Endothelial cell of umbilical vein (primary cell): ENCODE measurements at regions not wholly inside any gene's neighbourhood (a gene's known extent, or its start where the extent isn't known, plus 50 kb on each side); places are given as distances from the start of the nearest gene placed in this dataset.

Experiments used
- EZH2 ChIP-seq: IDR thresholded peaks from 2 replicates; pipeline ENCODE4 v1.6.1; 2012; ENCODE audit warnings: borderline replicate concordance, low read depth, mild to moderate bottlenecking, moderate library complexity, low read length, inconsistent platforms; ENCODE audit not compliant: severe bottlenecking
- POLR2A ChIP-seq: IDR thresholded peaks from 2 replicates; pipeline ENCODE4 v1.6.1; 2012; ENCODE audit warnings: low read depth, mild to moderate bottlenecking, control low read depth, low read length
- POLR2AphosphoS5 ChIP-seq: IDR thresholded peaks from 2 replicates; pipeline ENCODE4 v1.6.1; 2012; ENCODE audit warnings: low read depth, mild to moderate bottlenecking, control low read depth, low read length, moderate library complexity; ENCODE audit not compliant: insufficient read depth
- TF ChIP-seq, protein P1 (sequence below), 2 donors: IDR thresholded peaks; 1 replicate in 1 of 2; 2 replicates in 1 of 2; pipeline ENCODE4 v1.5.1; 2011; ENCODE audit warnings: low read length in 2 of 2, mild to moderate bottlenecking in 2 of 2, moderate library complexity in 2 of 2, control low read depth in 1 of 2, inconsistent platforms in 1 of 2, low read depth in 1 of 2; ENCODE audit not compliant: insufficient read depth in 1 of 2; ENCODE audit errors: extremely low read depth in 1 of 2

DNA sequence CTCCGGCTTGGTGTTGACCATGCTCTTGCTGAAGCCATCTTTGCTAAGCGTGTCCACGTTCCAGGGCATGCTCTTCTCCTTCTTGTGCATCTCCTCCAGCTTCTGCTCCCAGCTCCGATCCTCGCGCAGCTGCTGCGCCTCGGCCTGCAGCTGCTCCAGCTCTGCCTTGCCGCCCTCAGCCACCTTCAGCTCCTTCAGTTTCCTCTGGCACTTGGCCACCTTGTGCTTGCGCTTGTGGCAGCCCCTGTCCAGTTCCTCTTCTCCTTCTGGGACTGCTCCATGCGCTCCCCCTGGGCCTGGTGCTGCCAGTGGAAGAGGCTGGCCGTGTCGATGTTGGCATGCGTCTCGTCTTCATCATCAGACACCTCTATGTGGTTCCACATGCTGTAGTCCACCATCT is 128.3 kb upstream of the CLINT1 start:
- TF ChIP-seq POLR2A (no peak), POLR2AphosphoS5 (no peak), EZH2 (no peak)
- TF ChIP-seq, protein P1, sequence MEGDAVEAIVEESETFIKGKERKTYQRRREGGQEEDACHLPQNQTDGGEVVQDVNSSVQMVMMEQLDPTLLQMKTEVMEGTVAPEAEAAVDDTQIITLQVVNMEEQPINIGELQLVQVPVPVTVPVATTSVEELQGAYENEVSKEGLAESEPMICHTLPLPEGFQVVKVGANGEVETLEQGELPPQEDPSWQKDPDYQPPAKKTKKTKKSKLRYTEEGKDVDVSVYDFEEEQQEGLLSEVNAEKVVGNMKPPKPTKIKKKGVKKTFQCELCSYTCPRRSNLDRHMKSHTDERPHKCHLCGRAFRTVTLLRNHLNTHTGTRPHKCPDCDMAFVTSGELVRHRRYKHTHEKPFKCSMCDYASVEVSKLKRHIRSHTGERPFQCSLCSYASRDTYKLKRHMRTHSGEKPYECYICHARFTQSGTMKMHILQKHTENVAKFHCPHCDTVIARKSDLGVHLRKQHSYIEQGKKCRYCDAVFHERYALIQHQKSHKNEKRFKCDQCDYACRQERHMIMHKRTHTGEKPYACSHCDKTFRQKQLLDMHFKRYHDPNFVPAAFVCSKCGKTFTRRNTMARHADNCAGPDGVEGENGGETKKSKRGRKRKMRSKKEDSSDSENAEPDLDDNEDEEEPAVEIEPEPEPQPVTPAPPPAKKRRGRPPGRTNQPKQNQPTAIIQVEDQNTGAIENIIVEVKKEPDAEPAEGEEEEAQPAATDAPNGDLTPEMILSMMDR (IDR thresholded peaks at IDR 0.05; ENCODE audit: extremely low read depth in 1 of 2, insufficient read depth in 1 of 2, low read depth in 1 of 2, low read length in 2 of 2) = no peak
